ENCODE measurements at regions not wholly inside any gene's neighbourhood (a gene's known extent, or its start where the extent isn't known, plus 50 kb on each side); places are given as distances from the start of the nearest gene placed in this dataset.

- TF ChIP-seq, protein P1, sequence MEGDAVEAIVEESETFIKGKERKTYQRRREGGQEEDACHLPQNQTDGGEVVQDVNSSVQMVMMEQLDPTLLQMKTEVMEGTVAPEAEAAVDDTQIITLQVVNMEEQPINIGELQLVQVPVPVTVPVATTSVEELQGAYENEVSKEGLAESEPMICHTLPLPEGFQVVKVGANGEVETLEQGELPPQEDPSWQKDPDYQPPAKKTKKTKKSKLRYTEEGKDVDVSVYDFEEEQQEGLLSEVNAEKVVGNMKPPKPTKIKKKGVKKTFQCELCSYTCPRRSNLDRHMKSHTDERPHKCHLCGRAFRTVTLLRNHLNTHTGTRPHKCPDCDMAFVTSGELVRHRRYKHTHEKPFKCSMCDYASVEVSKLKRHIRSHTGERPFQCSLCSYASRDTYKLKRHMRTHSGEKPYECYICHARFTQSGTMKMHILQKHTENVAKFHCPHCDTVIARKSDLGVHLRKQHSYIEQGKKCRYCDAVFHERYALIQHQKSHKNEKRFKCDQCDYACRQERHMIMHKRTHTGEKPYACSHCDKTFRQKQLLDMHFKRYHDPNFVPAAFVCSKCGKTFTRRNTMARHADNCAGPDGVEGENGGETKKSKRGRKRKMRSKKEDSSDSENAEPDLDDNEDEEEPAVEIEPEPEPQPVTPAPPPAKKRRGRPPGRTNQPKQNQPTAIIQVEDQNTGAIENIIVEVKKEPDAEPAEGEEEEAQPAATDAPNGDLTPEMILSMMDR (IDR thresholded peaks at IDR 0.05; ENCODE audit: low read depth, low read length): no peak
Measured at GRCh38 chr9:30744871-30745270, 1639.6 kb upstream of the ACO1 start.

GRCh38 chr9:30746589-30746988, 1637.9 kb upstream of the ACO1 start:
- TF ChIP-seq, protein P1 (IDR thresholded peaks at IDR 0.05; ENCODE audit: low read depth, low read length): no peak
- no peak overlapping the region for H3K4me3 ChIP-seq (ENCODE audit: low read depth, low read length)

More at GRCh38 chr9:30744871-30745270, 1639.6 kb upstream of the ACO1 start:
- H3K4me3 ChIP-seq (ENCODE audit: low read depth, low read length): no peak overlapping the region

GRCh38 chr9:30757723-30758122, 1626.7 kb upstream of the ACO1 start:
- TF ChIP-seq, protein P1 (IDR thresholded peaks at IDR 0.05; ENCODE audit: low read depth, low read length): no peak
- no peak overlapping the region for H3K4me3 ChIP-seq (ENCODE audit: low read depth, low read length)

GRCh38 chr9:30758726-30759446, 1625.6 kb upstream of the ACO1 start:
- H3K4me3 ChIP-seq (ENCODE audit: low read depth, low read length): no peak overlapping the region
- TF ChIP-seq, protein P1 (IDR thresholded peaks at IDR 0.05; ENCODE audit: low read depth, low read length): no peak

GRCh38 chr9:30765318-30765717, 1619.1 kb upstream of the ACO1 start:
- TF ChIP-seq, protein P1 (IDR thresholded peaks at IDR 0.05; ENCODE audit: low read depth, low read length): no peak
- no peak overlapping the region for H3K4me3 ChIP-seq (ENCODE audit: low read depth, low read length)

- TF ChIP-seq, protein P1 (IDR thresholded peaks at IDR 0.05; ENCODE audit: low read depth, low read length): no peak
- H3K4me3 ChIP-seq (ENCODE audit: low read depth, low read length): no peak overlapping the region
Measured at GRCh38 chr9:30771163-30771708, 1613.2 kb upstream of the ACO1 start.

DNA sequence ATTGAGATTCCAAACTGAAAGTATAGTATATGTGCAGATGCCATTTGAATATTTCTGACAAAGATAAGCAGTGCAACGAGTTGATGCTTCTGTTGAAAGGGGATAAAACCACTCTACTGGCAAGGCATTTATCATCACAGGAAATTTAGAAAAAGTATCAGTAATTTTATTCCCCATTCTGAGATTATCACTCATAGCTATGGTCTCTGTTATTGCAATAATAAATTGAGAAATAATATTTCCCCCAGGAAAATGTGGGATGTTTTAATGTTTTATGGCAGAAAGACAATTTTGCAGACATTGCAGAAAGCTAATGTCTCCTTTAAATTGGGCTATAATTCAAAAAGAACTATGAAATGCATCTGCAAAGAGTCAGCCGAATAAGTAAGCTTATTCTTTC, 1612.7 kb upstream of the ACO1 start:
- no peak overlapping the region for H3K4me3 ChIP-seq (ENCODE audit: low read depth, low read length)
- TF ChIP-seq, protein P1 (IDR thresholded peaks at IDR 0.05; ENCODE audit: low read depth, low read length): no peak

Data from WI38 (cell line).